ENCODE measurements at regions not wholly inside any gene's neighbourhood (a gene's known extent, or its start where the extent isn't known, plus 50 kb on each side); places are given as distances from the start of the nearest gene placed in this dataset.

DNA sequence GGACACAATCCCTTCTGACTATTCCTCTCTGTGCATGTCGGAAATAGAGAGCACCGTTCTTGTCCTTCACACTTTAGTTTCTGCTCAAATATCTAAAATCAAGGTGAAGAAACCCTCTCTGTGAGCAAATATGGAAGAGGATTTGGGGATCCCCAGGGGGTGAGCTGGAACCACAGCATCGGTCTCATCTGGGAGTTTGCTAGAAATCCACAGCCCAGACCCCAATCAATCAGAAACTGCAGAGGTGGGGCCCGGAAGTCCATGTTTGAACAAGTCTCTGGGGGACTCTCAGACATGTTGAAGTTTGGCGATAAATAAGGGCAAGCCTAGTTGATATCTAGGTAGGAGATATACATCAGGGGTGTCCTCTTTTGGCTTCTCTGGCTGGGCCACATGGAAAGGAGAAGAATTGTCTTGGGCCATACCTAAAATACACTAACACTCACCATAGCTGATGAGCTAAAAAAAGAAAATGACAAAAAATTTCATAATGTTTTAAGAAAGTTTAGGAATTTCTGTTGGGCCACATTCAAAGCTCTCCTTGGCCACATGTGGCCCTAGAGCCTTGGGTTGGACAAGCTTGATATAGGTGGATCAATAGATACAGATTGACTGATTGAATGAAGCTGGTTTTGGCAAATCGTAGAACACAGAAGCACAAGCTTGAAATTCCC, 168.0 kb upstream of the FOXF1 start:
- no peak for TF ChIP-seq ELF4 (IDR thresholded peaks at IDR 0.05)
- TF ChIP-seq HDGF (IDR thresholded peaks at IDR 0.05; ENCODE audit: borderline replicate concordance) = no peak
- no peak for TF ChIP-seq ARNT (IDR thresholded peaks at IDR 0.05)
- no peak for TF ChIP-seq SP1 (IDR thresholded peaks at IDR 0.05)
- TF ChIP-seq FOXM1 (IDR thresholded peaks at IDR 0.05; ENCODE audit: borderline replicate concordance) = no peak
- no peak for TF ChIP-seq SUZ12 (IDR thresholded peaks at IDR 0.05)
